ENCODE measurements at regions not wholly inside any gene's neighbourhood (a gene's known extent, or its start where the extent isn't known, plus 50 kb on each side); places are given as distances from the start of the nearest gene placed in this dataset.

GRCh38 chr2:199019898-199020507, 437.7 kb downstream of the SATB2 start:
- TF ChIP-seq, protein P1, sequence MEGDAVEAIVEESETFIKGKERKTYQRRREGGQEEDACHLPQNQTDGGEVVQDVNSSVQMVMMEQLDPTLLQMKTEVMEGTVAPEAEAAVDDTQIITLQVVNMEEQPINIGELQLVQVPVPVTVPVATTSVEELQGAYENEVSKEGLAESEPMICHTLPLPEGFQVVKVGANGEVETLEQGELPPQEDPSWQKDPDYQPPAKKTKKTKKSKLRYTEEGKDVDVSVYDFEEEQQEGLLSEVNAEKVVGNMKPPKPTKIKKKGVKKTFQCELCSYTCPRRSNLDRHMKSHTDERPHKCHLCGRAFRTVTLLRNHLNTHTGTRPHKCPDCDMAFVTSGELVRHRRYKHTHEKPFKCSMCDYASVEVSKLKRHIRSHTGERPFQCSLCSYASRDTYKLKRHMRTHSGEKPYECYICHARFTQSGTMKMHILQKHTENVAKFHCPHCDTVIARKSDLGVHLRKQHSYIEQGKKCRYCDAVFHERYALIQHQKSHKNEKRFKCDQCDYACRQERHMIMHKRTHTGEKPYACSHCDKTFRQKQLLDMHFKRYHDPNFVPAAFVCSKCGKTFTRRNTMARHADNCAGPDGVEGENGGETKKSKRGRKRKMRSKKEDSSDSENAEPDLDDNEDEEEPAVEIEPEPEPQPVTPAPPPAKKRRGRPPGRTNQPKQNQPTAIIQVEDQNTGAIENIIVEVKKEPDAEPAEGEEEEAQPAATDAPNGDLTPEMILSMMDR (conservative IDR thresholded peaks at IDR 0.05; ENCODE audit: low read depth, low read length) = peak; percentile 58
- TF ChIP-seq EZH2phosphoT487 (IDR thresholded peaks at IDR 0.05; ENCODE audit: borderline replicate concordance, low read length) = no peak

Data from PC-3 (cell line).